Parathyroid adenoma (tissue), 2 donors: ENCODE measurements at regions not wholly inside any gene's neighbourhood (a gene's known extent, or its start where the extent isn't known, plus 50 kb on each side); places are given as distances from the start of the nearest gene placed in this dataset.

Source experiments
- H2AFZ ChIP-seq: fragments of 300-600 bp; sonication (generic); one replicate; pipeline ENCODE4 v1.7.0; 2017; ENCODE audit warnings: antibody characterized with exemption, mild to moderate bottlenecking
- H3K27ac ChIP-seq: fragments of 300-600 bp; sonication (generic); one replicate; pipeline ENCODE4 v1.7.0; 2017
- H3K27me3 ChIP-seq: fragments of 300-600 bp; sonication (generic); one replicate; pipeline ENCODE4 v1.7.0; 2017; ENCODE audit warnings: low read length; ENCODE audit not compliant: control insufficient read depth, insufficient read depth
- H3K36me3 ChIP-seq: fragments of 300-600 bp; sonication (generic); one replicate; pipeline ENCODE4 v1.7.0; 2017; ENCODE audit warnings: low read length; ENCODE audit not compliant: control insufficient read depth, insufficient read depth
- H3K4me1 ChIP-seq: fragments of 300-600 bp; sonication (generic); one replicate; pipeline ENCODE4 v1.7.0; 2017; ENCODE audit warnings: control low read depth
- H3K4me2 ChIP-seq: fragments of 300-600 bp; sonication (generic); one replicate; pipeline ENCODE4 v1.7.0; 2017; ENCODE audit warnings: low read length
- H3K4me3 ChIP-seq: fragments of 300-600 bp; sonication (generic); one replicate; pipeline ENCODE4 v1.7.0; 2017; ENCODE audit warnings: low read depth, low read length
- H3K79me2 ChIP-seq: fragments of 300-600 bp; sonication (generic); one replicate; pipeline ENCODE4 v1.7.0; 2017; ENCODE audit warnings: control low read depth
- H3K9ac ChIP-seq: fragments of 300-600 bp; sonication (generic); one replicate; pipeline ENCODE4 v1.7.0; 2017; ENCODE audit warnings: mild to moderate bottlenecking
- H3K9me3 ChIP-seq: fragments of 300-600 bp; sonication (generic); one replicate; pipeline ENCODE4 v1.7.0; 2017; ENCODE audit warnings: low read length; ENCODE audit not compliant: control insufficient read depth
- CTCF ChIP-seq: fragments of 300-600 bp; sonication (generic); IDR thresholded peaks from one replicate; pipeline ENCODE4 v1.7.0; 2017; ENCODE audit warnings: antibody characterized with exemption, mild to moderate bottlenecking
- donor health status: primary hyperparathyroidism.

GRCh38 chr5:135217669-135218485 is 181.2 kb downstream of the MACROH2A1 start:
- Histone ChIP-seq H3K9me3 (no peaks in the 10 kb centered on the region), H3K9ac (no peak overlapping the region), H3K27ac (no peak overlapping the region), H3K4me2 (no peak overlapping the region), H3K36me3 (no peaks in the 10 kb centered on the region), H2AFZ (no peak overlapping the region), H3K27me3 (no peaks in the 10 kb centered on the region), H3K4me1 (no peaks in the 10 kb centered on the region), H3K79me2 (no peaks in the 10 kb centered on the region), H3K4me3 (no peak overlapping the region)
- no peak for TF ChIP-seq CTCF

GRCh38 chr5:135216471-135217343 is 182.3 kb downstream of the MACROH2A1 start:
- no peak for TF ChIP-seq CTCF
- H3K4me2 ChIP-seq, result no peak overlapping the region
- no peaks in the 10 kb centered on the region for H3K27me3 ChIP-seq
- H3K9me3 ChIP-seq, result no peaks in the 10 kb centered on the region
- no peak overlapping the region for H3K4me3 ChIP-seq
- no peaks in the 10 kb centered on the region for H3K36me3 ChIP-seq
- H3K27ac ChIP-seq, result no peak overlapping the region
- H3K9ac ChIP-seq, result no peak overlapping the region
- no peaks in the 10 kb centered on the region for H3K4me1 ChIP-seq
- no peaks in the 10 kb centered on the region for H3K79me2 ChIP-seq
- H2AFZ ChIP-seq, result no peak overlapping the region

GRCh38 chr5:135215617-135216470 is 181.8 kb upstream of the PITX1 start:
- no peaks in the 10 kb centered on the region for H3K9me3 ChIP-seq
- no peaks in the 10 kb centered on the region for H3K36me3 ChIP-seq
- no peaks in the 10 kb centered on the region for H3K4me1 ChIP-seq
- no peak overlapping the region for H3K4me3 ChIP-seq
- no peak overlapping the region for H3K9ac ChIP-seq
- no peaks in the 10 kb centered on the region for H3K79me2 ChIP-seq
- H3K27me3 ChIP-seq, result no peaks in the 10 kb centered on the region
- no peak overlapping the region for H3K27ac ChIP-seq
- no peak for TF ChIP-seq CTCF
- H2AFZ ChIP-seq, result no peak overlapping the region
- H3K4me2 ChIP-seq, result no peak overlapping the region

- H3K79me2 ChIP-seq, result no peaks in the 10 kb centered on the region
- H3K4me2 ChIP-seq, result no peak overlapping the region
- no peak overlapping the region for H3K4me3 ChIP-seq
- H2AFZ ChIP-seq, result no peak overlapping the region
- H3K4me1 ChIP-seq, result no peaks in the 10 kb centered on the region
- TF ChIP-seq CTCF, result no peak
- no peak overlapping the region for H3K9ac ChIP-seq
- H3K36me3 ChIP-seq, result no peaks in the 10 kb centered on the region
- no peaks in the 10 kb centered on the region for H3K27me3 ChIP-seq
- H3K27ac ChIP-seq, result no peak overlapping the region
- H3K9me3 ChIP-seq, result no peaks in the 10 kb centered on the region
Observed at GRCh38 chr5:135214897-135215616, 181.0 kb upstream of the PITX1 start.
